ENCODE measurements at regions not wholly inside any gene's neighbourhood (a gene's known extent, or its start where the extent isn't known, plus 50 kb on each side); places are given as distances from the start of the nearest gene placed in this dataset.
A peak's percentile ranks its signal among the peaks of the same experiment; 100 is the strongest.

GRCh38 chr18:56326336-56327072 is 311.9 kb downstream of the TXNL1 start:
- no peak for TF ChIP-seq EP300 (IDR thresholded peaks at IDR 0.05)
- TF ChIP-seq, protein P1, sequence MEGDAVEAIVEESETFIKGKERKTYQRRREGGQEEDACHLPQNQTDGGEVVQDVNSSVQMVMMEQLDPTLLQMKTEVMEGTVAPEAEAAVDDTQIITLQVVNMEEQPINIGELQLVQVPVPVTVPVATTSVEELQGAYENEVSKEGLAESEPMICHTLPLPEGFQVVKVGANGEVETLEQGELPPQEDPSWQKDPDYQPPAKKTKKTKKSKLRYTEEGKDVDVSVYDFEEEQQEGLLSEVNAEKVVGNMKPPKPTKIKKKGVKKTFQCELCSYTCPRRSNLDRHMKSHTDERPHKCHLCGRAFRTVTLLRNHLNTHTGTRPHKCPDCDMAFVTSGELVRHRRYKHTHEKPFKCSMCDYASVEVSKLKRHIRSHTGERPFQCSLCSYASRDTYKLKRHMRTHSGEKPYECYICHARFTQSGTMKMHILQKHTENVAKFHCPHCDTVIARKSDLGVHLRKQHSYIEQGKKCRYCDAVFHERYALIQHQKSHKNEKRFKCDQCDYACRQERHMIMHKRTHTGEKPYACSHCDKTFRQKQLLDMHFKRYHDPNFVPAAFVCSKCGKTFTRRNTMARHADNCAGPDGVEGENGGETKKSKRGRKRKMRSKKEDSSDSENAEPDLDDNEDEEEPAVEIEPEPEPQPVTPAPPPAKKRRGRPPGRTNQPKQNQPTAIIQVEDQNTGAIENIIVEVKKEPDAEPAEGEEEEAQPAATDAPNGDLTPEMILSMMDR (IDR thresholded peaks at IDR 0.05): no peak
- no peak for TF ChIP-seq POLR2AphosphoS5 (IDR thresholded peaks at IDR 0.05)
- TF ChIP-seq POLR2A (IDR thresholded peaks at IDR 0.05): no peak

GRCh38 chr18:56323673-56324072 is 314.7 kb downstream of the TXNL1 start:
- 73 to 76% methylated on average over 4 of the region's 4 CpGs for WGBS, 2 donors
- TF ChIP-seq POLR2A (IDR thresholded peaks at IDR 0.05): no peak
- TF ChIP-seq, protein P1 (IDR thresholded peaks at IDR 0.05): no peak
- no peak for TF ChIP-seq EP300 (IDR thresholded peaks at IDR 0.05)
- no peak for TF ChIP-seq POLR2AphosphoS5 (IDR thresholded peaks at IDR 0.05)

More at GRCh38 chr18:56326336-56327072, 311.9 kb downstream of the TXNL1 start:
- H3K27ac ChIP-seq: no peak overlapping the region
- no peak overlapping the region for H3K4me3 ChIP-seq
- ATAC-seq (ENCODE audit: low FRiP score in 2 of 2): no peak
- no peaks in the 10 kb centered on the region for H3K9me3 ChIP-seq
- H3K36me3 ChIP-seq: no peaks in the 10 kb centered on the region
- WGBS, 2 donors: 57 to 71% methylated on average over 3 of the region's 3 CpGs
- H3K27me3 ChIP-seq: no peaks in the 10 kb centered on the region
- DNase-seq: no peak
- peaks cover 0 to 6% (median 4%) of the 10 kb centered on the region in 4 donors for H3K4me1 ChIP-seq

GRCh38 chr18:56322406-56322805 is 316.0 kb downstream of the TXNL1 start:
- no peak for TF ChIP-seq POLR2A (IDR thresholded peaks at IDR 0.05)
- TF ChIP-seq EP300 (IDR thresholded peaks at IDR 0.05): no peak
- TF ChIP-seq, protein P1 (IDR thresholded peaks at IDR 0.05): no peak
- no peak for TF ChIP-seq POLR2AphosphoS5 (IDR thresholded peaks at IDR 0.05)
- Histone ChIP-seq H3K4me1 (peaks cover 0 to 13% (median 8%) of the 10 kb centered on the region in 4 donors), H3K9me3 (no peaks in the 10 kb centered on the region), H3K27me3 (no peaks in the 10 kb centered on the region), H3K36me3 (no peaks in the 10 kb centered on the region), H3K27ac (no peak overlapping the region), H3K4me3 (no peak overlapping the region)
- 87 to 90% methylated on average over 4 to 9 of the region's 9 CpGs for WGBS, 2 donors
- peak in 1 of 2 donors; percentile 34 for DNase-seq
- no peak for ATAC-seq (ENCODE audit: low FRiP score in 2 of 2)

More at GRCh38 chr18:56323673-56324072, 314.7 kb downstream of the TXNL1 start:
- H3K27me3 ChIP-seq: no peaks in the 10 kb centered on the region
- ATAC-seq (ENCODE audit: low FRiP score in 2 of 2): no peak
- peaks cover 0 to 13% (median 8%) of the 10 kb centered on the region in 4 donors for H3K4me1 ChIP-seq
- no peaks in the 10 kb centered on the region for H3K9me3 ChIP-seq
- no peaks in the 10 kb centered on the region for H3K36me3 ChIP-seq
- no peak for DNase-seq
- no peak overlapping the region for H3K27ac ChIP-seq
- no peak overlapping the region for H3K4me3 ChIP-seq

GRCh38 chr18:56321470-56321869 is 316.9 kb downstream of the TXNL1 start:
- Histone ChIP-seq H3K27ac (no peak overlapping the region), H3K4me3 (no peak overlapping the region), H3K36me3 (no peaks in the 10 kb centered on the region), H3K4me1 (peaks cover 0 to 10% (median 4%) of the 10 kb centered on the region in 4 donors), H3K27me3 (no peaks in the 10 kb centered on the region), H3K9me3 (no peaks in the 10 kb centered on the region)
- DNase-seq: no peak
- WGBS, 2 donors: 59 to 72% methylated on average over 4 to 8 of the region's 8 CpGs
- peak in 1 of 2 donors; percentile 26 for ATAC-seq (ENCODE audit: low FRiP score in 2 of 2)
- TF ChIP-seq EP300 (IDR thresholded peaks at IDR 0.05) (peak in 1 of 4 donors; percentile 71), POLR2AphosphoS5 (IDR thresholded peaks at IDR 0.05) (peak; percentile 58 to 75), POLR2A (IDR thresholded peaks at IDR 0.05) (no peak)
- TF ChIP-seq, protein P1 (IDR thresholded peaks at IDR 0.05): no peak
